HFF-Myc (cell line): ENCODE measurements at regions not wholly inside any gene's neighbourhood (a gene's known extent, or its start where the extent isn't known, plus 50 kb on each side); places are given as distances from the start of the nearest gene placed in this dataset.

Experiments
- DNase-seq: peaks from one replicate; pipeline ENCODE4 v3.0.0-alpha.2; 2011; ENCODE audit warnings: low read depth; ENCODE audit errors: extremely low read depth
- H3K4me3 ChIP-seq: replicated peaks from 2 replicates; pipeline ENCODE4 v1.5.1; 2011; ENCODE audit warnings: low read depth, mild to moderate bottlenecking, control low read depth, low read length
- TF ChIP-seq, protein P1 (sequence below): IDR thresholded peaks from 2 replicates; pipeline ENCODE4 v1.5.1; 2012; ENCODE audit warnings: mild to moderate bottlenecking, low read depth, low read length, control low read depth; ENCODE audit errors: missing control alignments

DNA sequence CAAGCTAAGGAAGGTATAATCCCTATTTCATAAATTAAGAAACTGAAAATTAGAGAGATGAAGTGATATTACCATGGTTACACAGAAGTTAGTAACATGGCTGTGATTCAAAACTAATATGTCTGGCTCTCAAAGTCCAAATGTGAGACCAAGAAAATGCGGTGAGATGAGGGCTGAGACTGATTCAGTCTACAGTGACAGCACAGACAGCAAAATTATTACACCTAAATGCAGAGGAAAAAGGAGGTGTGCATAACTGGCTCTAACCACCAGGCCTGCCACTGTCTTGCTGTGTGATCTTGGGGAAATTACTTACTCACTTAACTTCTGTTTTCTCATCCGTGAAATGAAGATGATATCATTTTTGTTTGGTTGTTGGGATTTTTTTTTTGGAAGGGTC, 270.0 kb upstream of the SOX9 start:
- TF ChIP-seq, protein P1, sequence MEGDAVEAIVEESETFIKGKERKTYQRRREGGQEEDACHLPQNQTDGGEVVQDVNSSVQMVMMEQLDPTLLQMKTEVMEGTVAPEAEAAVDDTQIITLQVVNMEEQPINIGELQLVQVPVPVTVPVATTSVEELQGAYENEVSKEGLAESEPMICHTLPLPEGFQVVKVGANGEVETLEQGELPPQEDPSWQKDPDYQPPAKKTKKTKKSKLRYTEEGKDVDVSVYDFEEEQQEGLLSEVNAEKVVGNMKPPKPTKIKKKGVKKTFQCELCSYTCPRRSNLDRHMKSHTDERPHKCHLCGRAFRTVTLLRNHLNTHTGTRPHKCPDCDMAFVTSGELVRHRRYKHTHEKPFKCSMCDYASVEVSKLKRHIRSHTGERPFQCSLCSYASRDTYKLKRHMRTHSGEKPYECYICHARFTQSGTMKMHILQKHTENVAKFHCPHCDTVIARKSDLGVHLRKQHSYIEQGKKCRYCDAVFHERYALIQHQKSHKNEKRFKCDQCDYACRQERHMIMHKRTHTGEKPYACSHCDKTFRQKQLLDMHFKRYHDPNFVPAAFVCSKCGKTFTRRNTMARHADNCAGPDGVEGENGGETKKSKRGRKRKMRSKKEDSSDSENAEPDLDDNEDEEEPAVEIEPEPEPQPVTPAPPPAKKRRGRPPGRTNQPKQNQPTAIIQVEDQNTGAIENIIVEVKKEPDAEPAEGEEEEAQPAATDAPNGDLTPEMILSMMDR = no peak
- no peak for DNase-seq
- H3K4me3 ChIP-seq = no peak overlapping the region

DNA sequence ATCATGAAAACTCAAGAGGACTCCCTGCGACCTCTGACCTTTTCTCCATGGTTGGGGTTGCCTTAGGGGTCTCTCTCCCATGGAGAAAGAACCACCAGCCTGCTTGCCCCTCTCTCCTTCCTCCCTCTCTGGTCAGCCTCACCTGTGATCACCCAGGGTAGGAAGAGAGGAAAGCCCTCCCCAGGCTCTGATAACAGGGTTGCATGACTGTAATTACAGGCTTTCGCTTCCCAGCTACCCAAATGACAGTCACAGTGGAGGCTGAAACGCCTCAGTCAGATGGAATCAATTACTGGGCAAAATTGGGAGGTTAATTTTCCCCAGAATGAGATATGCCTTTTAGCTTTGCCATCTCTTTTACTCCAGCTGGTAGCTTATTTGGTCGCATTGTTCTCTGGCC, 265.8 kb upstream of the SOX9 start:
- H3K4me3 ChIP-seq = no peak overlapping the region
- DNase-seq = no peak
- TF ChIP-seq, protein P1 = no peak

DNA sequence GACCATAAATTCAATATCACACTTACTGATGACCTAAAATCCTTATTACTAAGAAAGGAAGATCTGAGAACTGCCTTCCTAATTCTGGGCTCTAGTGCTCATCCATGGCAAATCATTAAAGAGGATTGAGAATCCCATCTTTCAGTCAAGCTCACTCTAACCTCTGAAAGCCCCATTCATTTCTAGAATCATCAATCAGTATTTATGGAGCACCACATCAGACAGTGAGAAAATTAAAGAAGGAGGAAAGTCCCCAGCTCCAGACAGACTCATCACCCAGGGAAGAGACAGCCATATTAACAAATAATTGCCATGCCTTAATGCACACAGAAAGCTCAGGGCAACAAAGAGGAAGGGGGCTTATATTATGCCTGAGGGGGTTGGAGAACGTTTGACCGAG, 256.1 kb upstream of the SOX9 start:
- DNase-seq = no peak
- TF ChIP-seq, protein P1 = no peak
- H3K4me3 ChIP-seq = no peak overlapping the region

DNA sequence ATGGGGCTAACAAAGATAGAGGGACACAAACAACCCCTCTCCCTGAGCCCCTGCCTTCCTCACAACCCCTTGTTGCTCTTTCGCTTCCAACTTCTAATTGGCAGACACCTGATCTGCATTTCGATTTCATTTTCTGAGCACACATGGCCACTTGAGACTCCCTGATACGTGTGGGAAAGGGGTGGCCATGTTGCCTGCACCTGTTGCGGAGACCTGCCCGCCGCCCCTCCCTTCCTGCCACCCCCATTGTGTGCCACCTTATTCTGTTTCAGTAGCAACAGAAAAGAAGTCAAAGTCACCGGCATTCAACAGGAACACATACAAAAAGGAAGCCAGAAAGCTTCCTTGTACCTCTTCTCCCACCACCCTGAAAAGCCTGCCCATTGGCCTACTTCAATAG, 254.7 kb upstream of the SOX9 start:
- TF ChIP-seq, protein P1 = no peak
- no peak overlapping the region for H3K4me3 ChIP-seq
- no peak for DNase-seq

DNA sequence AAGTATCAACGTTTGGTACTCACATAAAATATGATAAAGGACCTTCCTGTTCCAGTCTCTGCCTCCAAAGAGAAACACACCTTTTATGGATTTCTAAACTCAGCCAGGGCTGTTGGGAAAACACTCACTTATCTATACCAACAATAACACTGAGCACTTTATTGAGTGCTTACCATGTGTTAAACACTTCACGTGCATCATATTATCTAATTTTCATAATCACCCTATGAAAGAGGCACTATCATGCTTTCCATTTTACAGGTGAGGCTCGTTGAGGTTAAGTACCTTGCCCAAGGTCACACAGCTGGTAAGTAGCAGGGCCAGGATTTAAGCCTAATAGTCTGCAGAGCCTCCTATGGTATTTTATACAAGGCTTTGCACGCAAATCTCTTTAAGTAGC, 251.5 kb upstream of the SOX9 start:
- TF ChIP-seq, protein P1 = no peak
- DNase-seq = no peak
- H3K4me3 ChIP-seq = no peak overlapping the region

DNA sequence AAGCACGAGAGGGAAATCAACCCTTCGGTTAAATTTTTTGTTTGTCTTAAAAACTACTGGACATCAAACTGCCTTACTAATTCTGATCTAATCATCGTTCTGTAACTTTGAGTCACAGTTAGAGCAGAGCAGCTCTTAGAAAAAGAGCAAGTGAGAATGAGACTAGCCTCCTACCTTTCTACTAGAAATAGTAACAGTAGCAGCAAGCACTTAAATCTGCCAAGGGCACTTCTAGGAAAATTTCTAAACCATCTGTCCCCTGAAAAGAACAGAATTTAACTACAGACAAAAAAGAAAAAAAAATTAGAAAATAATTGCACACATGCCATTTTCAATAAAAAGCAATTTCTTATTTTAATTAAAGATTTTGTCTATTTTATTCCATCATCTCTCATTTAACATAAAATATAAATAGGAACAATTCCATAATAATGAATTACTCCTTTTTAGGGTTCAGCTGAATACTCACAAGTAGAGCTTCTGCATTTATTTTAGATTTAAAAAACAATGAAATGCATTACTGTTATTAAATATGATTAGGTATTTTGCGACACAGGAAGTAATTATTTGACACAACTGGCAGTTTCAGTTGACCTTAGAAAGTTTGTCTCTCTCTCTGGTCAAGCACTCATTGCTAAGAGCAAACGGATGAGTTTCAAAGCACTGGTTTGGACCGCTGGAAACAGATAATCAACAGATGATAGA, 250.8 kb upstream of the SOX9 start:
- H3K4me3 ChIP-seq = no peak overlapping the region
- TF ChIP-seq, protein P1 = no peak
- DNase-seq = no peak

DNA sequence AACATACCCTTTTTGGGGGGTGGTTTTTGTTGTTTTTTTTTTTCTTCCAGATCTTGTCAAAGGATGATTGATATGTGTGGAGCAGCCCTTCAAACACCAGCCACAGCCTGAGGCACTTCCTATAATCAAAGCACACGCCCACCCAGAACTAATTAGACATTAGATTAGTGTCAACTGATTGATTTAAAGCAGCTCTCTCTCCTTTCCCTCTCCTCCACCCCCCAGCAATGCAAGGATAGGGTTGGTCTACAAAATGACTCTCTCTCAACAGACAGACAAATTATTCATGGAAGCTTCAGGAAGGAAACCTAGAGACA, 250.3 kb upstream of the SOX9 start:
- DNase-seq = no peak
- H3K4me3 ChIP-seq = no peak overlapping the region
- TF ChIP-seq, protein P1 = no peak
